ENCODE measurements at regions not wholly inside any gene's neighbourhood (a gene's known extent, or its start where the extent isn't known, plus 50 kb on each side); places are given as distances from the start of the nearest gene placed in this dataset.

DNA sequence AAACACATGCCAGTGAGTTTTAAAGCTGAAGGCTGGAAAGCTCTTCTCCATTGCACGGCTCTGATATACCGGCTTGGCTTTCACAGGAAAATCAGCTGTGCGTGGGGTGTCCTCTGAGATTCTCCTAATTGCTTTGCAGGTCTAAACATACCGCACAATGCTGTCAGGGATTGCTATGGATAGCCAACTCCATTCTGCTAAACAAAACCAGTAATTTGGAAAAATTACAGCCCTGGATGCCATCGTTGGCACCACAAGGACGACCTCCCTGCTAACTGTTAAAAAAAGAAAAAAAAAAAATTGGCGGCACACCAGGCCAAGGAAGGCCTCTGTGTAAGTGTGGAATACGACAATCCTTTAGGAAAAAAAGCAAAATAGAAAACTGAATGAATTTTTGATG, 118.6 kb upstream of the ADARB2 start:
- H3K9ac ChIP-seq (ENCODE audit: extremely low read depth, insufficient read length, low read length) = no peak overlapping the region
- no peak overlapping the region for H2AFZ ChIP-seq (ENCODE audit: low read length)
- H3K9me3 ChIP-seq (ENCODE audit: control insufficient read depth, low read depth, low read length) = no peaks in the 10 kb centered on the region
- Mint-ChIP-seq H3K36me3 (ENCODE audit: insufficient read depth in 1 of 3, low read depth in 3 of 3) (no peaks in the 10 kb centered on the region; a peak in 1 of 7 replicates), H3K4me3 (no peak overlapping the region), H3K4me1 (no peaks in the 10 kb centered on the region), H3K27me3 (ENCODE audit: low read depth) (no peaks in the 10 kb centered on the region; the same call in 1 of the 2 replicates), H3K9me3 (no peaks in the 10 kb centered on the region), H3K27ac (no peak overlapping the region)
- H3K27me3 ChIP-seq (ENCODE audit: insufficient read depth, low read length) = no peaks in the 10 kb centered on the region
- no peak for DNase-seq
- no peaks in the 10 kb centered on the region for H3K4me1 ChIP-seq (ENCODE audit: insufficient read depth, low read length)
- no peak overlapping the region for H3K56ac ChIP-seq (ENCODE audit: insufficient read length, low read depth, low read length)
- no CpG with 5 or more reads among the region's 8 CpGs for WGBS (ENCODE audit: extremely low coverage, insufficient read length, low lambda C conversion rate)
- no peaks in the 10 kb centered on the region for H3K23me2 ChIP-seq (ENCODE audit: insufficient read length, low read depth, low read length, poor library complexity, severe bottlenecking)
- no peak overlapping the region for H3K18ac ChIP-seq (ENCODE audit: insufficient read length, low read depth, low read length)
- H2BK5ac ChIP-seq (ENCODE audit: insufficient read length, low read length) = no peak overlapping the region
- no peaks in the 10 kb centered on the region for H3K79me1 ChIP-seq (ENCODE audit: insufficient read depth, low read depth, low read length, poor library complexity, severe bottlenecking)
- TF ChIP-seq, protein P1, sequence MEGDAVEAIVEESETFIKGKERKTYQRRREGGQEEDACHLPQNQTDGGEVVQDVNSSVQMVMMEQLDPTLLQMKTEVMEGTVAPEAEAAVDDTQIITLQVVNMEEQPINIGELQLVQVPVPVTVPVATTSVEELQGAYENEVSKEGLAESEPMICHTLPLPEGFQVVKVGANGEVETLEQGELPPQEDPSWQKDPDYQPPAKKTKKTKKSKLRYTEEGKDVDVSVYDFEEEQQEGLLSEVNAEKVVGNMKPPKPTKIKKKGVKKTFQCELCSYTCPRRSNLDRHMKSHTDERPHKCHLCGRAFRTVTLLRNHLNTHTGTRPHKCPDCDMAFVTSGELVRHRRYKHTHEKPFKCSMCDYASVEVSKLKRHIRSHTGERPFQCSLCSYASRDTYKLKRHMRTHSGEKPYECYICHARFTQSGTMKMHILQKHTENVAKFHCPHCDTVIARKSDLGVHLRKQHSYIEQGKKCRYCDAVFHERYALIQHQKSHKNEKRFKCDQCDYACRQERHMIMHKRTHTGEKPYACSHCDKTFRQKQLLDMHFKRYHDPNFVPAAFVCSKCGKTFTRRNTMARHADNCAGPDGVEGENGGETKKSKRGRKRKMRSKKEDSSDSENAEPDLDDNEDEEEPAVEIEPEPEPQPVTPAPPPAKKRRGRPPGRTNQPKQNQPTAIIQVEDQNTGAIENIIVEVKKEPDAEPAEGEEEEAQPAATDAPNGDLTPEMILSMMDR (conservative IDR thresholded peaks at IDR 0.05) = no peak
- H4K5ac ChIP-seq (ENCODE audit: insufficient read length, low read depth, low read length) = no peak overlapping the region
- no peak overlapping the region for H2BK12ac ChIP-seq (ENCODE audit: insufficient read length, low read depth, low read length)
- H2BK20ac ChIP-seq (ENCODE audit: low read depth, low read length, poor library complexity, severe bottlenecking) = no peak overlapping the region
- no peak overlapping the region for H3K4me2 ChIP-seq (ENCODE audit: insufficient read depth, insufficient read length, low read length)
- H3K14ac ChIP-seq (ENCODE audit: insufficient read depth, low read length) = no peak overlapping the region
- no peak overlapping the region for H3T11ph ChIP-seq (ENCODE audit: low read length)
- no peak overlapping the region for H4K8ac ChIP-seq (replicated peaks; ENCODE audit: insufficient read length, low read depth, low read length)
- H3K23ac ChIP-seq (ENCODE audit: insufficient read length, low read depth, low read length) = no peak overlapping the region
- no peaks in the 10 kb centered on the region for H4K20me1 ChIP-seq (ENCODE audit: control insufficient read depth, insufficient read depth, insufficient read length)
- H3K79me2 ChIP-seq (ENCODE audit: insufficient read depth, low read length) = no peaks in the 10 kb centered on the region
- H2BK120ac ChIP-seq (ENCODE audit: low read depth, low read length, poor library complexity, severe bottlenecking) = no peak overlapping the region
- H3K27ac ChIP-seq (ENCODE audit: insufficient read length, low read depth, low read length) = no peak overlapping the region
- H2AK5ac ChIP-seq (ENCODE audit: insufficient read length, low read length) = no peak overlapping the region
- no peak overlapping the region for H2BK15ac ChIP-seq (ENCODE audit: low read depth, low read length)
- no peak overlapping the region for H4K91ac ChIP-seq (ENCODE audit: insufficient read length, low read depth, low read length)
- no peak overlapping the region for H3K4ac ChIP-seq (ENCODE audit: low read depth, low read length)
